ENCODE measurements at regions not wholly inside any gene's neighbourhood (a gene's known extent, or its start where the extent isn't known, plus 50 kb on each side); places are given as distances from the start of the nearest gene placed in this dataset.

GRCh38 chr13:56019606-56020005 is 1121.1 kb upstream of the PRR20A start:
- H3K9me3 ChIP-seq (replicated peaks in 1 of 3): peaks cover 0 to 6% (median 0%) of the 10 kb centered on the region in 3 donors
- no peaks in the 10 kb centered on the region for H3K4me1 ChIP-seq (replicated peaks in 1 of 2)
- H3K27me3 ChIP-seq: no peaks in the 10 kb centered on the region
- H3K27ac ChIP-seq: no peak overlapping the region
- TF ChIP-seq POLR2A (IDR thresholded peaks at IDR 0.05): no peak
- no peak for TF ChIP-seq CTCF (IDR thresholded peaks at IDR 0.05)
- no peak for DNase-seq
- no peak overlapping the region for H3K4me3 ChIP-seq
- H3K36me3 ChIP-seq (replicated peaks in 1 of 2): no peaks in the 10 kb centered on the region
- 87 to 96% (median 91%) methylated on average over 4 to 5 of the region's 5 CpGs for WGBS, 4 donors
- intact Hi-C loops (cut with DNase I): no loop called here

- 77 to 86% (median 81%) methylated on average over 3 of the region's 3 CpGs for WGBS, 4 donors
- no peaks in the 10 kb centered on the region for H3K4me1 ChIP-seq (replicated peaks in 1 of 2)
- no peak overlapping the region for H3K27ac ChIP-seq
- TF ChIP-seq POLR2A (IDR thresholded peaks at IDR 0.05) (no peak), CTCF (IDR thresholded peaks at IDR 0.05) (no peak)
- no peak for DNase-seq
- no peaks in the 10 kb centered on the region for H3K27me3 ChIP-seq
- H3K4me3 ChIP-seq: no peak overlapping the region
- H3K36me3 ChIP-seq (replicated peaks in 1 of 2): no peaks in the 10 kb centered on the region
- intact Hi-C loops (cut with DNase I): no loop called here
- peaks cover 0 to 6% (median 0%) of the 10 kb centered on the region in 3 donors for H3K9me3 ChIP-seq (replicated peaks in 1 of 3)
These were observed 1120.3 kb upstream of the PRR20A start for GRCh38 chr13:56020425-56020824.

DNA sequence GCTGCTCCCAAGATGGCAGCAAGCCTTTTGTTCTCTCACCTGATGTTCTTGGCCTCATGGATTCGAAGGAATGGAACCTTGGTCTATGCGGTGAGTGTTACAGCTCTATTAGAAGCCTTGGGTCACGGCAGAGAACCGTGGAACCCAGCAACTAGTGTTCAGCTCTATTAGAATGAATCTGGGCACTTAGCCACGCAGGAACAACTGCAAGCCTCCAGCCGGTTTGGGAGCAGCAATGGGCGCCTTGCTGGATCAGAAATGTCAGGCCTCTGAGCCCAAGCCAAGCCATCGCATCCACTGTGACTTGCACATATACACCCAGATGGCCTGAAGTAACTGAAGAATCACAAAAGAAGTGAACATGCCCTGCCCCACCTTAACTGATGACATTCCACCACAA is 1100.7 kb upstream of the PRR20A start:
- no peak for DNase-seq
- intact Hi-C loops (cut with DNase I): no loop called here
- no peaks in the 10 kb centered on the region for H3K36me3 ChIP-seq (replicated peaks in 1 of 2)
- H3K4me3 ChIP-seq: no peak overlapping the region
- H3K4me1 ChIP-seq (replicated peaks in 1 of 2): no peaks in the 10 kb centered on the region
- no peak for TF ChIP-seq POLR2A (IDR thresholded peaks at IDR 0.05)
- no peak for TF ChIP-seq CTCF (IDR thresholded peaks at IDR 0.05)
- WGBS, 4 donors: 85 to 94% (median 89%) methylated on average over 4 to 8 of the region's 8 CpGs
- H3K27ac ChIP-seq: no peak overlapping the region
- H3K9me3 ChIP-seq (replicated peaks in 1 of 3): no peaks in the 10 kb centered on the region
- H3K27me3 ChIP-seq: no peaks in the 10 kb centered on the region

- TF ChIP-seq CTCF (IDR thresholded peaks at IDR 0.05): no peak
- no peak for TF ChIP-seq POLR2A (IDR thresholded peaks at IDR 0.05)
- Histone ChIP-seq H3K27me3 (no peaks in the 10 kb centered on the region), H3K27ac (no peak overlapping the region), H3K4me1 (replicated peaks in 1 of 2) (no peaks in the 10 kb centered on the region), H3K4me3 (no peak overlapping the region), H3K36me3 (replicated peaks in 1 of 2) (no peaks in the 10 kb centered on the region), H3K9me3 (replicated peaks in 1 of 3) (no peaks in the 10 kb centered on the region)
- DNase-seq: no peak
- WGBS, 4 donors: 75 to 92% (median 85%) methylated on average over 1 of the region's 1 CpG
- intact Hi-C loops (cut with DNase I): no loop called here
These were observed 1074.4 kb upstream of the PRR20A start for GRCh38 chr13:56066321-56066720.
